GM21825 (cell line): ENCODE measurements at regions not wholly inside any gene's neighbourhood (a gene's known extent, or its start where the extent isn't known, plus 50 kb on each side); places are given as distances from the start of the nearest gene placed in this dataset.
"Not testable (repeated sequence)": the region's sequence is repeated elsewhere in the genome, so short reads cannot be mapped to it uniquely, and the experiment has no call there.

Experiments
- ATAC-seq: cut with Tn5 transposase; IDR thresholded peaks from one replicate; pipeline ENCODE4 v1.9.1; 2021; ENCODE audit warnings: mild to moderate bottlenecking, moderate library complexity; ENCODE audit not compliant: unreplicated experiment

DNA sequence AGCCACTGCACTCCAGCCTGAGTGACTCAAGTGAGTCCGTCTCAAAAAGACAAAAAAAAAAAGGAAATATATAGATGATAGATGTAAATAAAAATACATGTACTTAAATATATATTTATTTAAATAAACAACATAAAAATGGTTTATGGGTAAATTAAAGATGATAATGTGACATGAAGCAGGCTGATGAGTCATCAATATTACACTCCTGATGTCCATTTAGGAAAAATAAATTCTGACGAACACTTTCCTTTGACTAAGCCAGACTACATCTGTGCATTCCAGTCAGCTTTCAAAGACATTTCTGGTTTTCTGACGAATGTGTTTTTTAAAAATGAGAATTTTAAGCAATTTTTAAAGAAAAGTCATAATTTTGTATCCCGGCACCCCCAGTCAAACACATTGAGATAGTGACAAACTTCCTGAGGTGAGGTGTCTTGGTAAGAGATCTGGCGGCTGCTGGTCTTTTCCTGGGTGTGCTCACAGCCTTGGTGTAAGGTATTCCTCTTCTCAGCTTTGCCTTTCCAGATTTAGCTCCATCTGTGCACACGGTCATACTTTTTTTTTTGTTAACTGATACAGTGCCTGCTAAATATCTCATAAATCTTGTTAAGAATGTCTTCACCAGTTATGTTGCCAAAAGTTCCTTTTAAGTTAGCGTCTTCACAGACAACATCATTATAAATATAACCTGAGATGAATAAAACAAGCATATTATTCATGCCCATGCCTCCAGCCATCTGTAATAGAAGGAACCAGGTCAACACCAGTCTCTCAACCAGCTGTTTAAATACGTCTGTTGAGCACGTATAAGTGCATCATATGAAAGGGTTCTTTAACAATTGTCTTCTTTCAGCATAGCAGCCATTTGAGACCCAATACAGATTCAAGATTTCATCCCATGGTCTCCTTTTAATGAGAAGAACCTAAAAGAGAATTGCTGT is 214.5 kb upstream of the PLD5 start:
- no peak for ATAC-seq

DNA sequence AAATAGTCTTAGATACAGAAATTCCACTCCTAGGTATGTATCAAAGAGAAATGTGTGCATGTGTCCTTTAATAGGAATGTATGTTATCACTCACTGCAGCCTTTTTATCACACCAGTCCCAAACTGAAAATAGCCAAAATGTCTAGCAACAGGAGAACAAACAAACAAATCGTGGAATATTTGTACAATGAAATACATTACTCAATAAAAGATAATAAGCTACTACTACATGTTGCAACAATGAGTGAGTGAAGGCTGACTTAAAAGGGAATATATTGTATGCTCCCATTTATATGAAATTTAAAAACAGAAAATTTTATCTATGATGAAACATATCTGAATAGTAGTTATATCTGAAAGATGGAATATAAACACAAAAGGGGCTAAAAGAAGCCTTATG is 212.1 kb upstream of the PLD5 start:
- ATAC-seq: no peak

DNA sequence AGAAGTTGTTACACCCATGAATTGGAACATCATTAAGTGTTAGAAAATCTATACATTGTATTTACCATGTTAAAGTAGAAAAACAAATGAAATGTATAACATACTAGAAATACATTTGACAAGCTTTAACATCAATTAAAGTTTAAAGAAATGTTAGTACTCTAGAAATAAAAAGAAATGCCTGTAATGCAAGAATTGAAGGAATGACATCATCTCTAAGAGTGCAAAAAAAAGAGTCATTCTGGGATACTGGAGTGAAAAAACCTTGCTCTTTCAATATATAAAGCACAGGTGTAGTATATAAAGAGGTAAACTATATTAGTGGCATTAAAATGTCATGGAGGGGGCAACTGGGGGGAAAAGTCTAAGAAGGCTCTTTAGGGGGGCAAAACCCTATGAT is 210.8 kb upstream of the PLD5 start:
- no peak for ATAC-seq

DNA sequence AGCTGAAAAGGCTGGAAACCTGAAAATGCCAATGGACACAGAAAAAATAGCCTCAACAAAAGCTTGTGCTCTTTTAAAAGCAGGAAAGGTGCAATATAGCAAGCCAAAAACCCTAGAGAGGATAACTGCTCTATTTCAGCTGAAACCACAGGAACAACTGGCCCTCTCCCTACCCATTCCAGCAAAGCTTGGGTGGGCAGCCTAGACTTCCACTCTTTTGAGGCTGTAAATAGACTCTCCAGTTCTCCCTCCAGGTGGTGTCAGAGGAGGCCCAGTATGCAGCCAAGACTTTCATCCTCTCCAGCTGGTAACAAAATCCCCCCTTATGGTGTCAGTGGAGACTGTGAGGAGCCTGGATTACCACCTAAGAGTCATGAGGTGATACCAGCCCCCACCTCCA is 206.9 kb upstream of the PLD5 start:
- ATAC-seq: no peak

DNA sequence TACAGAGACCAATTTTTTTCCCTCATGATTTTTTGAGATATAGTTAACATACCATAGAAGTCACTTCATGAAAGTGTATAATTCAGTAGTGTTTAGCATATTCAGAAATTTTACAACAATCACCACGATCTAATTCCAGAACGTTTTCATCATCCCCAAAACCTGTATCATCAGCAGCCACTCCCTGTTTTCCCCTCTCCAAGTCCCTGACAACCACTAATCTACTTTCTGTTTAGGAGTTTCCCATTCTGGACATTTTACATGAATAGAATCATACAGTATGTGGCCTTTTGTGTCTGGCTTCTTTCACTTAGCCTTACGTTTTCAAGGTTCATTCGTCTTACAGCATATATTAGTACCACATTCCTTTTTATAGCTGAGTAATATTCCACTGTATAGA is 204.2 kb upstream of the PLD5 start:
- ATAC-seq: no peak

DNA sequence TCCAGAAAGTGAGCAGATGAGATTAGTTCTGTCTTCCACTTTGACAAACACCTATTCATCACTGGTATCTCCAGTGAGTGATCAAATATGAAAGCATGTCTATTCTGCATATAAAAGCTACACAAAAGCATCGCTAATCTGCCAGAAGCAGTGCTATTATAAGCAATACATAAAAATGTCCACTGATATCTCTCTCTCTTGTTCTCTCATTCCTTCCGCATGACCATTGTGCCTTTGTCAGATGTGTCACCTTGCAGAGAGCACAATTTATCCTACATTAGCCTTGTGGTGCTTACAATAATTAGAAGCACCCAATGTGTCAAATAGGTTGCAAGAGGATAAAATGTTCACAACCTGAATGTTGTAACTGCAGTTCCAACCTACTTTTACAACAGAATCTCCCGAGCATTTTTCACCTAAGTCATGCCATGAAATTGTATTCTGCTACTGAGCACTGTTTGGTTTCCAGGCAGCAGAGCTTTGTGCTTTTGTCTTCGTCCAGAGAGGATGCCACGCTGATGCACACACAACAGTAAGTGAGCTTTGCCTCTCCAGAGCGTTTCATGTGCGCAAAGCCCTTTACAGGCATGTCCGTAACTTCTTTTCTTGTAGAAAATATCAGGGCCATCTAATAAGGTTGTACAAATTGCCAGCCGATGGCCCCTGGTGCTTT is 198.7 kb upstream of the PLD5 start:
- ATAC-seq: no peak

DNA sequence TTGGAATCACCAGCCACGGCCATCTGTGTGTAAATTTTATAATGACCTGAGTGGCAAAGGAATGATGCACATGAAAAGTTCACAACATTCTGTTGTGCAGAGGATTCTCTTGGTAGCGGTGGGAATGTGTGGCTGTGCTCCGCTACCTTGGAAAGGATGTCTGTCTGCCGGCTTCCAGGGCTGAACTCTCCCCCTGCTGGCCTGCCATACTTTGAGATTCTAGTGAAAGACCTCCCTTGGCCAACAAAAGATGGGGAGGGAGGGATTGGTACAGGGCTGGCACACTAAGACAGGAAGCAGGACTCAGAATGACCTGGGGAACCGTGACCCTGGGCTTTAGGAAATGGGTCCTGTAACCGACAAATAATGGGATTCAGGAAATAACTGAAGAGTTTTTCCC is 194.5 kb upstream of the PLD5 start:
- ATAC-seq: no peak

DNA sequence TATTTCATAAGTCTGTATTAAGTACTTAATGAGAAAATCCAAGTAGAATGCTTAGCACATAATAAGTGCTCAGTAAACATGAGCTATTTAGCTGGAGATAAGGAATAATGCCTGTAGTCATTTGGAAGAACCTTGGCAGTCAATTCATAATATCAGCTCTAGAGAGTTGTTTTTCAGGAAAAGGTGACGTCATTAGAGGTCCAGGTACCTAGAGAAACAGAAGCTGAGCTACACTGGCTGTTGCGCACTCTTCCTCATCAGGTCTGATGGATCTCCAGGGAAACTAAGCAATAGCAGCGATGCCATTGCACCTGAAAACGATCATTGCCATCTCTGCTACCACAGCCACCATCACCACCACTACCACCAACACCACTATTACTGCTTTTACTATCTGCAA is 187.8 kb upstream of the PLD5 start:
- no peak for ATAC-seq

DNA sequence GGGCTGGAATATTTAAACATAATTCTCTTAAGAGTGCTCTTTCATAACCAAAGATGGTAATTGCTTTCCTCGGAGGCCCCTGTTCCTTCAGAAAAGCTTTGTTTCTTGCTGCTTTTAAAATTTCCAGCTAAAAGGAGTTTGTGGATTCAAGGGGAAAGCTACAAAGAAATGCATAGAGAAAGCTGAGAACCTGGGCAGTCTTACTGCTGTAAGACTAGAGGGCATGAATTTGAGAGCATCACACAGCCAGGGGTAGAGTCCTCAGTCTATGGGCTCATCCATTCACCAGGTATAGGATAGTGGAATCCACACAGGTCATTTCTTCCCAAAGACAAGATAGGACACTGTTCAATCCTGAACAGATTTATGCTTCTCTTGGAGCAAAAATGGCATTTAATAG is 186.3 kb upstream of the PLD5 start:
- ATAC-seq: no peak

DNA sequence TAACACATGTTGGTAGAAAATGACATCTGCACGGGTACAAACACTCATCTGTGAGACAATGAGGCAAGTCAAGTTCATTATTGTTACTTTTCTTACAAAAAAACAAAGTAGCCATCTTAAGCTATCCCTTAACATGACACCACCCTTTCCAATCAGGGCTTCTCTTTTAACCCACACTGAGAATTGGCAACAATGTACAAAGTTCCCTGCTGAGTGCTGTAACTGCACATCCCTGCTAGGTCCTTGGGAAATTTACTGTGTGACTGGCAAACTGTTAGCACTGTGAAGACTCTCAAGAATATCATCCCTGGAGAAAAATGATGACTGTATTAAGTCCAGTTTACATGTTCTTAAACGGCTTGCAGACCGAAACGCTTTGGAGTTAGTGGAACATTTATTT is 185.8 kb upstream of the PLD5 start:
- no peak for ATAC-seq

DNA sequence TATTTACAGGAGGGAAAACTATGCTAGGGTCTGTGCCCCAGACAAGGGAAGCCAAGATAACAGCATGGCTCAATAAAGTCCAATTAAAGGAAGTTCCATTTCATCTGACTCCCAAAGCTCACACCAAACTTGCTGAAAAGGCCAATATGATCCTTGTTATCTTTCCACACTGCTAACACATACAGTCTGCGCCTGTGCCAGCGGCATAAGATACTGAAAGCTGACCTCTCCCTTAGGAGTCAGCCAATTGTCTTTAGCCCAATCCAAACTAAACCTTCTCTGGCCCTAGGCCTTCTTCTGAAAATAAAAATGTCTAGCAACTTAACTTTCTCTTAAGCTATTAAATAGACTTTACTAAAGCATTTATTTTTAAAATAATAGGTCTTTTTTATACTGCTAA is 179.0 kb upstream of the PLD5 start:
- ATAC-seq: no peak

DNA sequence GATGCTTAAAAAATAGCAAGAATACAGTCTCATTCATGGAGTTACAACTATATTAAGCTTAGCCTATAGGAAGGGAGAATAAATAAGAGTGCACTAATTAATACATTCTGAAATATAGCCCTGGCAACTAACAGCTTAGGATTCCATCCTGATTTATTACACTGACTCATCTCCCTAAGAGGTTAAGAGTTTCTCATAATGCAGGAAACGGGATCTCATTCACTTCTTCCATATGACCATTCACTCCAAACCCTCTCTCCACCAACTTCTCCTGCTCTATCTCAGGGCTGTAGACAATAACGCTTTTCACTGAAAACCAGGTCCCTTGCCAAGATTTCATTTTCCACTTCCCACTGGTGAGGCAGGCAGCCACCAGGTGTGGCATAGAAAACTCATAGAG is 168.5 kb upstream of the PLD5 start:
- ATAC-seq: no peak

DNA sequence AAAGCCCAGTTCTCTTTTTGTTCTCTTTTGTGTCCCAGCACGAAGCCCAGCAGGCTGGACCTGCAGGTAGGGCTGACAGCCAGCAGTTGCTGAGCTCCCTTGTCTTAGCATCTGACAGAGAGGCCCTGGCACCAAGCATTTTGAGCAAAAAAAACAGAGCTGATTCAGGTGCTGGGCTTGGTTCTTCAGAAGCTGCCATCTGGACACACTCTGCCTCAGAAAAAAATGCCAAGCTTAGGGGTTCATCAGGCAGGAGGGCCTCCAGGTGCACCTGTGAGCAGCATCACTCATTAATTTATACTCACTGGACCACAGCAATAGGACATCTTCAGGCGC is 167.1 kb upstream of the PLD5 start:
- no peak for ATAC-seq

DNA sequence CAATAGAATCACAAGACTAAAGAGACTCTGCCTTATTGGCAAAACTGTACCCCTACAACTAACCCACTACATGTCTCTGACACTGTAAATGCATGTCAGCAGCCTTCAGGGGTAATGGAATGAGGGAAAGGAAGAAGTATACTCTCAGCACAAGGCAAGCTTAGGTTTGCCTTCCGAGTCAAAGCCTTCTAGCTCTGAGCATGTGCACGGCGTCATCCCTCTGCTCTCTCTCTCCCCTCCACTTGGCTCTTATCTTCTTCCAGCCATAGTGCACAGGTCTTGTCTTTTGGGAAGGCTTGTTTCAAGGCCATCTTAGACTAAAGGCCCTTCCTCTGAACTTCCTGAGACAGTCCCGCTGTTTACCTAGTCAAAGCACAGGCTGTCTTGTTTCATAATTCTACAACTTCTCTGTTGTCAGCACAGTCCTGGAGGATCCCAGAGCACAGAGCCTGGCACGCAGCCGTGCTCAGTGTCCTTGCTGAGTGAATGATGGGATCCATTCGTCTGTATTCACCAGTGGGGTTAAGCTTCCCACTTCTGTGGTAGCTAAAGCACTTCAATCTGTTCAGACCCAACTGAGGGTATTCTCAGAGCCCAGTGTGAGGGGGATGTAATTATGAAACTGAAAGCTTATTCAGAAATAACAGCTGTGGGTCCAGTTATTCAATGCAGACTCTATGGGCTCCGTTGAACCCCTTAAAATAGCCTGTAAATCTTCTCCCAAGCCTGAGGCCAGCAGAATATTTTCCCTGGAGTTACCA is 166.5 kb upstream of the PLD5 start:
- ATAC-seq: no peak

DNA sequence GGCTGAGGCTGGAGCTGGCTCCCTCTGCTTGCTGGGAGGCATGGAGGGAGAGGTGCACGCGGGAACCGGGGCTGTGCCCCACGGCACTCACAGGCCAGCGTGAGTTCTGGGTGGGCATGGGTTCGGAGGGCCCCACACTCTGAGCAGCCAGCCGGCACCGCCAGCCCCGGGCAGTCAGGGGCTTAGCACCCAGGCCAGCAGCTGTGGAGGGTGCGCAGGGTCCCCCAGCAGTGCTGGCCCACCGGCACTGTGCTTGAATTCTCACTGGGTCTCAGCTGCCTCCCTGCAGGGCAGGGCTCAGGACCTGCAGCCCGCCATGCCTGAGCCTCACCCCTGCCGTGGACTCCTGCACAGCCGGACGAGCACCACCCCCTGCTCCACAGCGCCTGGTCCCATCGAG is 164.9 kb upstream of the PLD5 start:
- ATAC-seq: no peak

DNA sequence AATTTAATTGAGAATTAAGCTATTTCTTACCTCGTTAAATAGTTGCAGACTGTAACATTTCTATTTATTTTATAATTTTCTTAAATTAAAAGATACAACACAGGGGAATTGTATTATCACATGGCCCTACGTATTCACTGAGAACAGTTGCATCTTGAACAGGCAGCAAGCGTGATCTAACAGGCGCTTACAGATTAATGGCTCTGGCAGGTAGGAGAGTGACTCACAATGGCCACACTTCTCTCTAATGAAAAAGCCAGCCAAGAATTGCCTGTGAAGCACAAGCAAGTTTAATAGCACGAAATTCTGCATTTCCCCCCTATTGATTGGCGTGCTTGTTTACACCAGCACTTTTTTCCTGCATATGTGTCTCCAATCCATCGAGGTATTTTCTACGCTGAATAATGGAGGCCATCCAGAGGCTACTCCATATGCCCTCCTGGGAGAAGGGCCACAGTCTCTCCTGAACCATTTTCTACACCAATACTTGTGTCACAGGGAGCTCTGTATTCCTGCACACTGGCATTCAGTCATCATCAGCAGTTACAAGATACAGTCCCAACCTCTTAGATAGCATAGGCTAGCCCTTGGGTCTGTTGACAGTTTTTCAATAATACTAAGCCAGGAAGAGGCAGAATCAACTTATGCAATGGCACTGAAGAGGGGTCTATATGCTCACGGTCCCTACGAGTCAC is 150.6 kb upstream of the PLD5 start:
- no peak for ATAC-seq

DNA sequence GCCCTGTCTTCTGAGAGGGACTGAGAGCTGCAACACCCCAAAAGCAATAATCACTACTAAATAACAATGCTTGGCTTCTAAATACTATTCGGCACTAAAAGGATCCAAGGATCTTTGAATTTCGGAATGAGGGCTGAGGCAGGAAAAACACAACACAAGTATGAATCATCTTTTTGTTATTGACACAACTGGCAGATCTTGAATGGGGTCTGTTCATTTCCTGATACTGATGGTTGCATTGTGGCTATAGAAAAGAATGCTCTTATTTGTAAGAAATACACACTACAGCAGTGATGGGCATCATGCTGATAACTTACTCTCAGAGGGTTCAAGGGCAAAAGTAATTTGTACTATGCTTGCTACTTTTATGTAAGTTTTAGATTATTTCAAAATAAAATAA is 149.2 kb upstream of the PLD5 start:
- no peak for ATAC-seq

DNA sequence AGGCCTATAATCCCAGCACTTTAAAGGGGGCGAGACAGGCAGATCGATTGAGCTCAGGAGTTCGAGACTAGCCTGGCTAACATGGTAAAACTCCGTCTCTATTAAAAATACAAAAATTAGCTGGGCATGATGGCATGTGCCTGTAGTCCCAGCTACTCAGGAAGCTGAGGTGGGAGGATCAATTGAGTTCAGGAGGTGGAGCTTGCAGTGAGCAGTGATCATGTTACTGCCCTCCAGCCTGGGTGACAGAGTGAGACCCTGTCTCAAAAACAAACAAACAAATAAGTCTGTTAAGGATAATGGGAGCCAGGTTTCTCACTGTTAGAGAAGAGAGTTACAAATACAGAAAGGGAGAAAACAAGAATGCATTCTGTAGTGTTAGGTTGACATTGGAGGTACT is 148.7 kb upstream of the PLD5 start:
- not testable (repeated sequence) for ATAC-seq

DNA sequence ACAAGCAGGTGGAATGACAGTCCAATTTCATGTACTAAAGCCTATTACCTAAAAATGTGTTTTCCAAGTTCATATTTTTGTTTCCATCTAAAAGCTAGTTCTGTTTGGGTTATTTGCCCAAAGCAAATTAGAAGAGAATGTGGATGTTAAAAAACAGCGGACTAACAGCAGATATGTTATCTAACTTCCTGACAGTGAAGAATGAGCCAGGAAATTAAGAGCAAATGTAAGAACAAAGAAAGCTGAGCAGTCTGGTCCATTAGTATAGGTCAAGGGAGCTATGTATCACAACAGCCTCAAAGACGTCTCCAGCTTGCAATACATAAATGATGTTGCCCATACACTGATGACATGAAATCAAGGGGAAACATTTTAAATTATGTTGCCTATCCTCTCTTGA is 145.5 kb upstream of the PLD5 start:
- ATAC-seq: no peak

DNA sequence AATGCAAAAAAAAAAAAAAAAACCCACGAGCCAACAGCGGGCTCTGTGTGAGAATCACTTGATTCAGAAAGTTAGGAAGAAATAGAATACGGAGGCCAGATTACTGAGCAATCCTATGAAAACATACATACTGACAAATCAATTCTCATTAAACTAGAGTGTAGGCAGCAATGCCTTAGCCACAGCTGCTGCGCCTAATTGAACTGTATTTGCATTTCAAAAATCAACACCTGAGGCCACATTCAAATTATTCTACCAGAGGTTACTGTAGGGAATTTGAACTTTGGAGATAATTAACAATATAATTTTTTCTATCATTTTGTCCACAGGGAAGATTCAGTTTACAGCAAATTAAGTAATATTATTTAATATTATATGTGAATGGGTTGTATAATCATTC is 138.4 kb upstream of the PLD5 start:
- no peak for ATAC-seq

DNA sequence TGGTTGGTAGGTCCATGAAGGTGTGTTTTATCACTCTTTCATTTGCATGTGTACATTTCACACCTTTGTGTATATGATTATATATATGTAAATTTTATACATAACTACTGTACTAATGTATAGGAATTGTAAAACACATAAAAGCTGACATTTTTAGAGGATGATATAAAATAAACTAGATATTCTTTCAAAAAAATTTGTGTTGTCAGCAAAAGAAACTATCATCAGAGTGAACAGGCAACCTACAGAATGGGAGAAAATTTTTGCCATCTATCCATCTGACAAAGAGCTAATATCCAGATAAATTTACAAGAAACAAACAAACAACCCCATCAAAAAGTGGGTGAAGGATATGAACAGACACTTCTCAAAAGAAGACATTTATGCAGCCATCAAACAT is 129.3 kb upstream of the PLD5 start:
- ATAC-seq: not testable (repeated sequence)
